Urinary bladder (tissue), 3 donors: ENCODE measurements at regions not wholly inside any gene's neighbourhood (a gene's known extent, or its start where the extent isn't known, plus 50 kb on each side); places are given as distances from the start of the nearest gene placed in this dataset.
"Not testable (repeated sequence)": the region's sequence is repeated elsewhere in the genome, so short reads cannot be mapped to it uniquely, and the experiment has no call there.

Experiments used
- DNase-seq: peaks from one replicate; pipeline ENCODE4 v3.0.0-alpha.2; 2015; ENCODE audit errors: extremely low spot score
- H3K27ac ChIP-seq: one replicate; pipeline ENCODE4 v1.5.1; 2013; ENCODE audit warnings: low read depth, mild to moderate bottlenecking, moderate library complexity
- H3K36me3 ChIP-seq: one replicate; pipeline ENCODE4 v1.6.1; 2013; ENCODE audit warnings: mild to moderate bottlenecking, moderate library complexity; ENCODE audit not compliant: insufficient read depth
- H3K4me1 ChIP-seq: one replicate; pipeline ENCODE4 v1.6.1; 2013; ENCODE audit warnings: mild to moderate bottlenecking, moderate library complexity; ENCODE audit not compliant: insufficient read depth
- H3K4me3 ChIP-seq: one replicate; pipeline ENCODE4 v1.5.1; 2013; ENCODE audit warnings: low read depth, low read length
- WGBS: extraction: QIAGEN DNeasy Blood & Tissue Kit; methylation state at CpG from one replicate; pipeline ENCODE4 v1.1.7; 2013; 5-methylcytosine and 5-hydroxymethylcytosine counted together
- donor health status: healthy with polysubstance abuse.
- donor health status: healthy.

DNA sequence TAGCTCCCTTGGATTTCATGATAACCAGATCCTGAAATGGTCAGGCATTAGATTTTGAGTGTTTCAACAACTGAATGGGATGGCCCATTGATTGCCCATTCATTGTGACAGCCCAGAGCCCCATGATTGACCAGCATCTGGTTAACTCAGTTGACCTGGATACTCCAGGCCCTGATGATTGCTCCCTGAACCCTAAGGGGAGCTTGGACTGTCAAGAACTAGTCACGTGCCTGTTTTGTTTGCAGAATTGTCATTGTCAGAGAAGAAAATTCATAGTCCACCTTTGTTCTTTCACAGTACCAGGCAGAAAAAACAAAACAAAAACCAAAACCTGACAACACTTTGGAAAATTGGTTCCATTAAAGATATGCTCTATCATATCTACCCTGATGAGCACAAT, 241.3 kb upstream of the ONECUT1 start:
- H3K4me1 ChIP-seq, result no peaks in the 10 kb centered on the region
- WGBS, result 70% methylated on average over 1 of the region's 1 CpG
- H3K36me3 ChIP-seq, result no peaks in the 10 kb centered on the region
- no peak for DNase-seq
- no peak overlapping the region for H3K4me3 ChIP-seq
- no peak overlapping the region for H3K27ac ChIP-seq

DNA sequence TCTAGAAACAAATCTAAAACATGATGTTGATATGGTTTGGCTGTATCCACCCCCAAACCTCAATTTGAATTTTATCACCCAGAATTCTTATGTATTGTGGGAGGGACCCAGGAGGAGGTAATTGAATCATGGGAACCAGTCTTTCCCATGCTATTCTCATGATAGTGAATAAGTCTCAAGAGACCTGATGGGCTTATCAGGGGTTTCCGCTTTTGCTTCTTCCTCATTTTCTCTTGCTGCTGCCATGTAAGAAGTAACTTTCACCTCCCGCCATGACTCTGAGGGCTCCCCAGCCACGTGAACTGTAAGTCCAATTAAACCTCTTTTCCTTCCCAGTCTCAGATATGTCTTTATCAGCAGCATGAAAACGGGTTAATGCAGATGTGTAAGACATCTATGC, 232.7 kb upstream of the ONECUT1 start:
- no peak for DNase-seq
- Histone ChIP-seq H3K4me3 (no peak overlapping the region), H3K27ac (no peak overlapping the region), H3K4me1 (peaks cover 1% of the 10 kb centered on the region), H3K36me3 (no peaks in the 10 kb centered on the region)
- 71% methylated on average over 4 of the region's 4 CpGs for WGBS

DNA sequence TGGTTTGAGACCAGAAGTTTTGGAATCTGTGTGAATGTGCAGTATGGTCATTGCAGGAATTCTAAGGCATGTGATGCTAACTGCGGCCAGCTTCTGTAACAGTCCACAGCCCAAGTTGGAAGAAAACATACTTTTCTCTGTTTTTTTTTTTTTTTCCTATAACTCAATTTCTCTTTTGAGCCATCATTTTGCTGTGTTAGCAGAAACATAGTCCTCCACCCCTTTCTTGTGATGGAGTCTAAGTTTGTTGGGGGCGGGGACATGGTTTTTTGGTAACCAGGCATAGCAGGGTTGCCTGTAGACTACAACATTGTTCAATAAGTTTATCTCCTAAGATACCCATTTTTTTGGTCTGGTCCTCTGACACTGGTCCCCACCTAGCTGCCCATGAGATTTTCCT, 223.2 kb upstream of the ONECUT1 start:
- H3K36me3 ChIP-seq, result no peaks in the 10 kb centered on the region
- no peak overlapping the region for H3K4me3 ChIP-seq
- WGBS, result 88% methylated on average over 2 of the region's 2 CpGs
- DNase-seq, result no peak
- no peaks in the 10 kb centered on the region for H3K4me1 ChIP-seq
- no peak overlapping the region for H3K27ac ChIP-seq

DNA sequence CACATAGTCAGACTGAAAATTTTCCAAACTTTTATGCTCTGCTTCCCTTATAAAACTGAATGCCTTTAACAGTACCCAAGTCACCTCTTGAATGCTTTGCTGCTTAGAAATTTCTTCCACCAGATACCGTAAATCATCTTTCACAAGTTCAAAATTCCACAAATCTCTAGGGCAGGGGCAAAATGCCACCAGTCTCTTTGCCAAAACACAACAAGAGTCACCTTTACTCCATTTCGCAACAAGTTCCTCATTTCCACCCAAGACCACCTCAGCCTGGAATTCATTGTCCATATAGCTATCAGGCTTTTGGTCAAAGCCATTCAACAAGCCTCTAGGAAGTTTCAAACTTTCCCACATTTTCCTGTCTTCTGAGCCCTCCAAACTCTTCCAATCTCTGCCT, 221.6 kb upstream of the ONECUT1 start:
- H3K36me3 ChIP-seq, DNase-seq, H3K27ac ChIP-seq, H3K4me1 ChIP-seq, H3K4me3 ChIP-seq: not testable (repeated sequence)
- 95% methylated on average over 2 of the region's 2 CpGs for WGBS

DNA sequence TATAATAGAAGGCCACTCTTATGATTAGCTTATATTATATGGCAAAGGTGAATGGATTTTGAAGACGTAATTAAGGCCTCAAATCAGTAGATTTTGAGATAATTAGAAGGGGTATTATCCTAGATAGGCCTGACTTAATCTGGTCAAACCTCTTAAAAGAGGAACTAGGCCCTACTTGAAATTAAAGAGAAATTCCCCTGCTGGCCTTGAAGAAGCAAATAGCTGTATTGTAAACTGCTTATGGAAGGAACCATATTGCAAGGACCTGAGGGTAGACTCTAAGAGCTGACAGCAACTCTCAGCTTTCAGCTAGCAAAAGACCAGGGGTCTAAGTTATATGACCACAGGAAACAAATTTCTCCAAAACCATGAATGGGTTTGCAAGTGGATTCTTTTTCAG, 219.0 kb upstream of the ONECUT1 start:
- H3K4me3 ChIP-seq, result no peak overlapping the region
- H3K36me3 ChIP-seq, result no peaks in the 10 kb centered on the region
- no peaks in the 10 kb centered on the region for H3K4me1 ChIP-seq
- 49% methylated on average over 1 of the region's 1 CpG for WGBS
- no peak for DNase-seq
- no peak overlapping the region for H3K27ac ChIP-seq

DNA sequence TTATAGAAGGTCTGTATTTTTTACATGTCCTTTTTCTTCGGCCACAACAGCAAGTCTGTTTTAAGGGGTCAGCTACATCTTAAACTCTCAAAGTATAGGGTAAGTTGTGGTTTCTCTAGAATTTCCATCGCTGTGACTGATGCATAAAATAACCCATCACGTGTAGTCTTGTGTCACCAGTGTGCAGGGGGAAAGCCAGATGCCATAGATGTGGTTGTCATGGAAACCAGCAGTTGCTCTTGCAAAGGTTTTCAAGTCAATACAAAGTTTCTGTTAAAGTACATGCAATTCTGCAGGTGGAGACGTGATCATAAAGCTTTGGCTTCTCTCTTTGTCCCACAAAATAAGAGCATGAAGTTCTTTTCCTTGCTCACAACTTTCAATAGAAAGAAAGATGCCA, 210.3 kb upstream of the ONECUT1 start:
- DNase-seq, result no peak
- H3K27ac ChIP-seq, result no peak overlapping the region
- H3K4me1 ChIP-seq, result no peaks in the 10 kb centered on the region
- H3K36me3 ChIP-seq, result no peaks in the 10 kb centered on the region
- H3K4me3 ChIP-seq, result no peak overlapping the region
- 49% methylated on average over 4 of the region's 4 CpGs for WGBS

DNA sequence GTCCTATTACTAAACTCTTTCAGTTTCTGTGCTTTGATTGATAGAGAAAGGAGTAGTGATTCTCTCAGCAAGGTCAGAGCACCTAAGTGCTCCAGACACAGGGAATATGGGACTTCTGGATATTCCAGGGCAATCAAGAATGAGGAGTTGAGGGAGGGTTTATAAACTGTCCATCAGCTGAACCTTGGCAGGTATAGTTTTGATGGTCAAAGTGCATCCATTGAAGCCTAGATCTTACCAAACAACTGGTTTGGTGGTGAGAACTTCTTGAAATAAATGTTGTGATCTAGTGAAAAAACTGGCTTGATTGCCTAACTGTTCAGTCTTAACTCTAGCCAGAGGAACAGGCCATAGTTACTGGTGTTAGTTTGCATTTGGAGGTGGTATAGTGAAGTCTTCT, 207.0 kb upstream of the ONECUT1 start:
- Histone ChIP-seq H3K4me1 (no peaks in the 10 kb centered on the region), H3K27ac (no peak overlapping the region), H3K4me3 (no peak overlapping the region), H3K36me3 (no peaks in the 10 kb centered on the region)
- DNase-seq, result no peak

DNA sequence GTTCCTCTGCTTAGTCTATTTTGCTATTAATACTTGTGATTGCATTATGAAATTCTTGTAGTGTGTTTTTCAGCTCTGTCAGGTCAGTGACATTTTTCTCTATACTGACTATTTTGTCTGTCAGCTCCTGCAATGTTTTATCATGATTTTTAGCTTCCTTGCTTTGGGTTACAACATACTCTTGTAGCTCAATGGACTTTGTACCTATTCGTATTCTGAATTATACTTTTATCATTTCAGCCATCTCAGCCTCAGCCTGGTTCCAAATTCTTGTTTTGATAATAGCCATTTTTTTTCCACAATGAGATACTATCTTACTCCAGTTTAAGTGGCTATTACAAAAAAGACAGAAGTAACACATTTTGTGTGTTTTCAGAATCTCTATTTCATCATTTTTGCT, 204.2 kb upstream of the ONECUT1 start:
- Histone ChIP-seq H3K4me3 (no peak overlapping the region), H3K36me3 (no peaks in the 10 kb centered on the region), H3K27ac (no peak overlapping the region), H3K4me1 (no peaks in the 10 kb centered on the region)
- WGBS, result 74% methylated on average over 1 of the region's 1 CpG
- no peak for DNase-seq

DNA sequence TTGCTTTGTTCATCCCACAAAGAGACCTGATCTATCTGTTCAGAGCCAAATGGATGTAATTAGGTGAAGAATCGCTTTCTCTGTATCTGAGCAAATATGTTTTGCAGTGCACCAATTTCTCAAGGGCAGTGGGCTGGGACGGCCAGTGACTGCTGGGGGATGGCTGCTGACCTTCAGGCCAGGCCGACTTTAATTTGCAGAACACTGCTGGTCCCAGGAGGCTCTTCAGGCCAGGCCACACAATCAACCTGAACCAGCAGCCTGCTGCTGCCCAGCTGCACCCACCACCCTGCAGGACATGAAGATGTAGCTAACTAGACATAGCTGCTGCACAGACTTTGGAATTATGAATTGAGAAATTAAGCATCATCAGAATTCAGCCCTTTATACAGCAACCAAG, 194.4 kb upstream of the ONECUT1 start:
- Histone ChIP-seq H3K27ac (no peak overlapping the region), H3K4me1 (no peaks in the 10 kb centered on the region), H3K4me3 (no peak overlapping the region), H3K36me3 (no peaks in the 10 kb centered on the region)
- DNase-seq, result no peak
- 69% methylated on average over 3 of the region's 3 CpGs for WGBS

DNA sequence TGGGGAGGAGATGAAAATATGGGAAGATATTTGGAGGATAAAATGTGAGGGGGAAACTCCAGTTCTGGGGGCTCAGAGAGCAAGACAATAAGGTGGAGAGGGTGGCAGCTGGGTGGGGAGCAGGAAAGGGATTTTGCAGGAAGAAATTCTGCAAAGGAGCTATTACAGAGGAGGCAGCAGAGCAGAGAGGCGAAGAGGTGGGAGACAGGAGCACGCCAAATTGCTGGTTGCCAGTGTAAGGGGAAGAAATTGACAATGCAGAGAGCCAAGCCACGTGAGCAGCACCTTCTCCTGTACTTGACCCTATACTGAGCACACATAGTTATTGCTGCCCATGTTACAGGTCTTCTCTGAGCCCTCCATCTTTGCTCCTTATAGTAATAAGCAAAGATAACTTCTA, 190.3 kb upstream of the ONECUT1 start:
- H3K27ac ChIP-seq, result no peak overlapping the region
- no peaks in the 10 kb centered on the region for H3K36me3 ChIP-seq
- no peak overlapping the region for H3K4me3 ChIP-seq
- H3K4me1 ChIP-seq, result no peaks in the 10 kb centered on the region
- DNase-seq, result no peak
- 56% methylated on average over 3 of the region's 3 CpGs for WGBS

DNA sequence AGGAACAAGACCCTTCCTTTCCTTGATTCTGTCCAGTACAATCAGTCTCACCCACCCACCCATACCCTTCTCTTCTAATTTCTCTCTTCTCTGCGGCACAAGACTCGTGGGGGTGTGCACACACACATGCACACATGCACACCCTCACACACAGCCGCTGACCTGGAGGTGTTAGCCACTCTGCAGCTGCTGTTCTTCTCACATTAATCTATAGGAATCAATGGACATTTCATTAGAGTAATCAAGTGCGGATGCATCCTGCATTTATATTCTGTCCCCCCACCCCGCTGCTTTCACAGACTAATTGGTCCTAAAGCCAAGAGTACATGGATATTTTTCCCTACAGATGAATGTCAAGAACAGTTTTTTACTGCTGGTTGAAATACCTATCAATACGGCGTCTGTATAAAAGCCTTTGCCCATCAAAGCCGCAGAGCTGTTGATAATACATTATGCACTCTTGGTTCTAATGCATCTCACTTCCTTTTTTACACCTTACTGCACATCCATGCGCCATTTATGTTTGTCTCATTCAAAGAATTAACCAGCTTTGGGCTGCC, 186.5 kb upstream of the ONECUT1 start:
- no peak for DNase-seq
- 85% methylated on average over 9 of the region's 9 CpGs for WGBS
- Histone ChIP-seq H3K4me3 (no peak overlapping the region), H3K27ac (no peak overlapping the region), H3K4me1 (no peaks in the 10 kb centered on the region), H3K36me3 (no peaks in the 10 kb centered on the region)

DNA sequence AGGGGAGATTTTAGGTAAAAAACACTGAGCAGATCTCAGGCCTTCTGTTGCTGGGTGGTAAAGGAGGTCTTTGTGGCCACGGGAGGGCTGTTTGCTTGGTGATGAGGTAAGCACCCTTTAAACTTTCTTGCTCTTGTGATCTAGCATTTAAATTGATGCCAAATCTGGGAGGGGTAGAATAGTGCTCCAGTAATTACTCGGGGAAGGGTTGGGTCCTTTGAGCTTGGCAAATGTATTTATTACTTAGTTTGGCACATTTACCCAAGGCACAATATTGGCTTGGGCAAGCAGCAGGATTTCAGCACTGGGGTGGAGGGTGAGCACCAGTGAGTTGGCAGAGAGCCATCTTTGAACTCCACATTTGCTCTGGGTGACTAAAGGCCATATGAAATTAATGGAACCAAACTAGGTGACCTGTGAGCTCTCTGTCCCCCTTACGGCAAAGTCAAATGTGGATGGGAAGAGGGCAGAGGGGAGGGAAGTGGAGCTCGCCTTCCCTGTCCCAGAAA, 185.9 kb upstream of the ONECUT1 start:
- H3K36me3 ChIP-seq, result no peaks in the 10 kb centered on the region
- H3K4me1 ChIP-seq, result no peaks in the 10 kb centered on the region
- DNase-seq, result no peak
- 63% methylated on average over 4 of the region's 4 CpGs for WGBS
- no peak overlapping the region for H3K4me3 ChIP-seq
- H3K27ac ChIP-seq, result no peak overlapping the region

DNA sequence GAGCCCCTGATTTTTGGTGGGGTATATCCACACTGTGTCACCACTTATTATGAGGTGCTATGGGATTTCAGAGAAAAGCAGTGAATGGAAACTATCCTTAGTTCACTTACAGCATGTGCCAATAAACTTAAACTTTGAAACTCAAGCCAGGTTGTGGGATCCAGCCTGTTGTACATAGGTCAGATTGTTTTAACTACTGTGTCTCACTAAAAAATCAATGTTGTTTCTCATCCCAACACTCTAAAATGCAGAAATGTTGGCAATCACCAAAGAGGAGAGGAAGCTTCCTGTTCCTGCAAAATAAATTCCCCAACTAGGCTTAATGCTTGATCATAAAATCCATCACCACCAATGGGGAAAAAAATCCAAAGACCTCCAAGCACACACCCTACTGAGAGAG, 173.7 kb upstream of the ONECUT1 start:
- Histone ChIP-seq H3K27ac (no peak overlapping the region), H3K36me3 (no peaks in the 10 kb centered on the region), H3K4me1 (no peaks in the 10 kb centered on the region), H3K4me3 (no peak overlapping the region)
- no peak for DNase-seq

DNA sequence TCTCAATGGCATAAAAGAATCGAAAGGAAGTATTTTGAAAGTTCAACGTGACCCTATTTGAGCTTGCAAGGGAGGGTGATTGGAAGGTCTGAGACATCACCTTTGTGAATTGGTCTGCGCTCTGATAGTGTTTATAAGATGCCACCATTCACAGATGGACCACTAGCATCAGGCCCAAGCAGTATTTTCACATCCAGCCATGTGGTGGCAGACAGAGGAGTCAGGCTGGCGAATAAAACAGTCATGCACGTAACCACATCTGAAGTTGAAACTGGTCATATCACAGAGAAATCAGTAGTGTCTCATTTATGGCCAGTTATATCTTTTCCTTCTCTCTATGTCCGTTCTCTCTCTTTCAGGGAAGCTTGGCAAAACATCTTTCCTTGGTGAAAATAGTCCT, 170.1 kb upstream of the ONECUT1 start:
- Histone ChIP-seq H3K27ac (no peak overlapping the region), H3K4me3 (no peak overlapping the region), H3K36me3 (no peaks in the 10 kb centered on the region), H3K4me1 (no peaks in the 10 kb centered on the region)
- DNase-seq, result no peak
- 75% methylated on average over 6 of the region's 6 CpGs for WGBS

DNA sequence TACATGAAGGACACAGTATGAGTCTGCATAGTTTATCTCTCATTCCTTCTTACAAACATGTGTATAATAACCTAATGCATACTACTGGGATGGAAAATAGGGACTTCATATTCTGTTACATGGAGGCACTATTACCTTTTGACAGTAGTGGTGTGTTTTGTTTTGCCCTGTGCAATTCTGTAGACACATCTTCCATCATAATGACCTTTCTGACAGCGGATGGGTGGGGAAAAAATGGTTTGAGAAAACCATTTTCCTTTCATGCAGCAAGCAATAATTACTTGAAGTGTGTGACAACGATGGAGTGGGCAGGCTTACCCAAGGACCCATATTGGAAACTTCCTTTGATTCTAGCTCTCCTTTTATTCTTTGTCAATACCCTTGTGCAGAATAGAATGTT, 153.6 kb upstream of the ONECUT1 start:
- Histone ChIP-seq H3K4me3 (no peak overlapping the region), H3K4me1 (no peaks in the 10 kb centered on the region), H3K27ac (no peak overlapping the region), H3K36me3 (no peaks in the 10 kb centered on the region)
- no peak for DNase-seq
- 82% methylated on average over 2 of the region's 2 CpGs for WGBS
